NCI-H2171 (cell line): ENCODE measurements at regions not wholly inside any gene's neighbourhood (a gene's known extent, or its start where the extent isn't known, plus 50 kb on each side); places are given as distances from the start of the nearest gene placed in this dataset.
"Not testable (repeated sequence)": the region's sequence is repeated elsewhere in the genome, so short reads cannot be mapped to it uniquely, and the experiment has no call there.

ENCODE experiments used
- DNase-seq: peaks from one replicate; lab custom pipeline; 2025; lab: John Stamatoyannopoulos, UW

GRCh38 chr5:130580264-130580663 is 584.8 kb downstream of the HINT1 start:
- no peak for DNase-seq

GRCh38 chr5:130578354-130578753 is 586.7 kb downstream of the HINT1 start:
- no peak for DNase-seq

- DNase-seq, result no peak
These were observed 594.0 kb downstream of the HINT1 start for GRCh38 chr5:130571076-130571475.

- no peak for DNase-seq
These were observed 596.3 kb downstream of the HINT1 start for GRCh38 chr5:130568791-130569190.

GRCh38 chr5:130555429-130555828 is 609.6 kb downstream of the HINT1 start:
- DNase-seq, result no peak

GRCh38 chr5:130550562-130550928 is 614.5 kb downstream of the HINT1 start:
- no peak for DNase-seq

GRCh38 chr5:130549884-130550561 is 615.0 kb downstream of the HINT1 start:
- DNase-seq, result no peak

- no peak for DNase-seq
These were observed 618.8 kb downstream of the HINT1 start for GRCh38 chr5:130546211-130546610.

GRCh38 chr5:130545291-130545690 is 619.8 kb downstream of the HINT1 start:
- no peak for DNase-seq

GRCh38 chr5:130541617-130542221 is 623.3 kb downstream of the HINT1 start:
- no peak for DNase-seq

GRCh38 chr5:130536691-130537090 is 628.4 kb downstream of the HINT1 start:
- DNase-seq, result no peak

GRCh38 chr5:130532786-130533185 is 628.5 kb downstream of the CHSY3 start:
- no peak for DNase-seq

- DNase-seq, result no peak
These were observed 625.5 kb downstream of the CHSY3 start for GRCh38 chr5:130529511-130530485.

GRCh38 chr5:130529111-130529510 is 624.8 kb downstream of the CHSY3 start:
- DNase-seq, result no peak

- no peak for DNase-seq
These were observed 624.2 kb downstream of the CHSY3 start for GRCh38 chr5:130528474-130528873.

GRCh38 chr5:130526708-130527107 is 622.4 kb downstream of the CHSY3 start:
- no peak for DNase-seq

GRCh38 chr5:130520211-130520610 is 615.9 kb downstream of the CHSY3 start:
- no peak for DNase-seq

- no peak for DNase-seq
These were observed 610.9 kb downstream of the CHSY3 start for GRCh38 chr5:130514984-130515690.

- no peak for DNase-seq
These were observed 598.4 kb downstream of the CHSY3 start for GRCh38 chr5:130502702-130503101.

GRCh38 chr5:130501151-130501865 is 597.0 kb downstream of the CHSY3 start:
- no peak for DNase-seq

GRCh38 chr5:130500495-130500894 is 596.2 kb downstream of the CHSY3 start:
- not testable (repeated sequence) for DNase-seq
